HG02970 (cell line): ENCODE measurements at regions not wholly inside any gene's neighbourhood (a gene's known extent, or its start where the extent isn't known, plus 50 kb on each side); places are given as distances from the start of the nearest gene placed in this dataset.
"Not testable (repeated sequence)": the region's sequence is repeated elsewhere in the genome, so short reads cannot be mapped to it uniquely, and the experiment has no call there.

Experiments used
- ATAC-seq: cut with Tn5 transposase; IDR thresholded peaks from one replicate; pipeline ENCODE4 v1.9.1; 2021; ENCODE audit warnings: mild to moderate bottlenecking, moderate library complexity, moderate number of reproducible peaks; ENCODE audit not compliant: unreplicated experiment, low FRiP score

- no peak for ATAC-seq
Measured at GRCh38 chr4:72797486-72797885, 228.5 kb upstream of the ADAMTS3 start.

GRCh38 chr4:72791054-72791453, 222.0 kb upstream of the ADAMTS3 start:
- ATAC-seq: no peak

DNA sequence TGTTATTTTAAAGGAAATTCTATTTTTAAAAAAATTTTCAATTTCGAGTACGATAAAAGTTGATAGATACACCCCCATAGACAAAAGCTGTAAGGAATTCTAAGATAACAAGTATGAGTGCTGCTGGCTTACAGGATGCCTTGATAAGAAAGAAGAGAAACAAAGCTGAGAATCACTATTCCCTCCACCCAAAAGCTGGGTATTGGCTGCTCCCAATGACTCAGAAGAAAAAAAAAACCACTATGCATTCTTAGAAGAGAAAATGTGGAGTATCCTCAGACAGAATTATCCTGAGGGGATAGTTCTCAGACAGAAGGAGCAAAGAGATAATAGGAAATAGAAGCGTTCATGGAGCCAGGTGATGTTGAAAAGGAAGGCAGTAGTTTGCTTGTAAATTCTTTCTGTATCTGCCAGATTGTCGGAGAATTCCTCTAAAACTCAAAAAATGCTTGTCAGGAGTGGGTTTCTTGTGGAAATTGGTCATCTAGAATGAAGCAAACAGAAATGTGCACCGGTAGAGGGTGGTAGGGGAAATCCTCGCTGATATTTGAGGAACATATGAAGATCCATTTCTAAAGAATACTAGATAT, 217.5 kb upstream of the ADAMTS3 start:
- ATAC-seq: no peak

- ATAC-seq: no peak
Measured at GRCh38 chr4:72779241-72779640, 210.2 kb upstream of the ADAMTS3 start.

- ATAC-seq: no peak
Measured at GRCh38 chr4:72777436-72777835, 208.4 kb upstream of the ADAMTS3 start.

DNA sequence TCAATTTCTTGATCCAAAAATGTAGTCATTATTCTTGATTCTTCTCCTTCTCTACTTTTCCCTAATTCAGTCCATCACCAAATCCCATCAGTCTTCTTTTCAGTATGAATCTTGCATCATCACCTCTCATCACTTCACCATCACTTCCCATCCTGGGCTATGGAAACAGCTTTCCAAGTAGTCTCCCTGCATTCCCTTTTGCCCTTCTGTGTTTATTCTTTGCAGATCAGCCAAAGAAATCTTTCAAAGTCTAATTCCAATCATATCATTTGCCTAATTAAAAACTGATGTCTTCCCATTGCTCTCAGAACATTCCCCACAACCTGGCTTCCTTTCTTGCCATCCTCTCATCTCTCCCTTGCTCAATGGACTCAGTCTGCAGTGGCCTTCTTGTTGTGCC, 201.7 kb upstream of the ADAMTS3 start:
- ATAC-seq: no peak

- ATAC-seq: no peak
Measured at GRCh38 chr4:72768364-72768763, 199.3 kb upstream of the ADAMTS3 start.

- ATAC-seq: no peak
Measured at GRCh38 chr4:72767618-72768302, 198.7 kb upstream of the ADAMTS3 start.

DNA sequence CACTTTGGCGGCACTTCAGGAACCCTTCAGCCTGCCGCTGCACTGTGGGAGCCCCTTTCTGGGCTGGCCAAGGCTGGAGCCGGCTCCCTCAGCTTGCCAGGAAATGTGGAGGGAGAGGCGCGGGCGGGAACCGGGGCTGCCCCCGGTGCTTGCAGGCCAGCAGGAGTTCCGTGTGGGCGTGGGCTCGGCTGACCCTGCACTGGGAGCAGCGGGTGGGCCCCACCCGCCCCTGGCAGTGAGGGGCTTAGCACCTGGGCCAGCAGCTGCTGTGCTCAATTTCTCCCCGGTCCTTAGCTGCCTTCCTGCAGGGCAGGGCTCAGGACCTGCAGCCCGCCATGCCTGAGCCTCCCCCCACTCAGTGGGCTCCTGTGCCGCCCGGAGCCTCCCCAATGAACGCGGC, 196.8 kb upstream of the ADAMTS3 start:
- ATAC-seq: not testable (repeated sequence)

- no peak for ATAC-seq
Measured at GRCh38 chr4:72761368-72762038, 192.5 kb upstream of the ADAMTS3 start.

GRCh38 chr4:72753414-72753813, 184.4 kb upstream of the ADAMTS3 start:
- not testable (repeated sequence) for ATAC-seq

DNA sequence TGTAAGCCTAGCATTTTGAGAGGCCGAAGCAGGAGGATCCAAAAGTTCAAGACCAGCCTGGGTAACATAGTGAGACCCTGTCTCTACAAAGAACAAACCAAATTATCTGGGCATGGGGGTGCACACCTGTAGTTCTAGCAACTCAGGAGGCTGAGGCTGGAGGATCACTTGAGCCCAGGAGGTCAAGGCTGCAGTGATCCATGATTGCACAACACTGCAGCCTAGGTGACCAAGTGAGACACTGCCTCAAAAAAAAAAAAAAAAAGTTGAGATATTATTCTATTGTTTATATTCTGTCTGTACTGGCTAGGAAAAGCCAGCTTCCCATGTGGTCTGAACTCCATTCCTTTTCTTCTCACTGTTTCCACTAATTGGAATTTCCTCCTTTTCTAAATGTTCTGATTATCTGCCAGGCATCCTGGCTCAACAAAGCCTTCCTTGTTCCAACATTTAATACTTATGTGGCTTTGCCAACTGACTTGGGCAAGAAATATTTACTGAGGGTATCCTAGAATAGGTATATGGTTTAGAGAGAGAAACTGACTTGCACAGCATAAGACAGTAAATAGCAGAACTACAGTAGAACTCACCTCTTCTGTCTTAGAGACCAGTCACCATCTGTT, 175.2 kb upstream of the ADAMTS3 start:
- no peak for ATAC-seq

DNA sequence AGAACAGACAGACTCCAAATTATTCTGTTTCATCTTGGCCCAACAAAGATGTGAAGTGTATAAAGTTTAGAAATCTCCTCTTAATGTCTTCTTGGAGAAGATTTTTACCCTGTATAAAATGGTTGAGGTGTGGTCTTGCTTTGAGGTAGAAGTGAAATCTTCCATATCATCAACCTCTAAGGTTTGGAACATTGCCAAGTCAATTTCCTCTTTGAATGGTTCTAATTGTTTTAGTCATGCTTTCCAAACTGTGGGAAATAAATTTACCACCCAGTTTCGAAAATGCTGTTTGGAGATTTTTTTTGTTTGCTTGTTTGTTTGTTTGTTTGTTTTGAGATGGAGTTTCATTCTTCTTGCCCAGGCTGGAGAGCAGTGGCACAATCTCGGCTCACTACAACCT, 174.1 kb upstream of the ADAMTS3 start:
- no peak for ATAC-seq

GRCh38 chr4:72715299-72715698, 146.3 kb upstream of the ADAMTS3 start:
- no peak for ATAC-seq

DNA sequence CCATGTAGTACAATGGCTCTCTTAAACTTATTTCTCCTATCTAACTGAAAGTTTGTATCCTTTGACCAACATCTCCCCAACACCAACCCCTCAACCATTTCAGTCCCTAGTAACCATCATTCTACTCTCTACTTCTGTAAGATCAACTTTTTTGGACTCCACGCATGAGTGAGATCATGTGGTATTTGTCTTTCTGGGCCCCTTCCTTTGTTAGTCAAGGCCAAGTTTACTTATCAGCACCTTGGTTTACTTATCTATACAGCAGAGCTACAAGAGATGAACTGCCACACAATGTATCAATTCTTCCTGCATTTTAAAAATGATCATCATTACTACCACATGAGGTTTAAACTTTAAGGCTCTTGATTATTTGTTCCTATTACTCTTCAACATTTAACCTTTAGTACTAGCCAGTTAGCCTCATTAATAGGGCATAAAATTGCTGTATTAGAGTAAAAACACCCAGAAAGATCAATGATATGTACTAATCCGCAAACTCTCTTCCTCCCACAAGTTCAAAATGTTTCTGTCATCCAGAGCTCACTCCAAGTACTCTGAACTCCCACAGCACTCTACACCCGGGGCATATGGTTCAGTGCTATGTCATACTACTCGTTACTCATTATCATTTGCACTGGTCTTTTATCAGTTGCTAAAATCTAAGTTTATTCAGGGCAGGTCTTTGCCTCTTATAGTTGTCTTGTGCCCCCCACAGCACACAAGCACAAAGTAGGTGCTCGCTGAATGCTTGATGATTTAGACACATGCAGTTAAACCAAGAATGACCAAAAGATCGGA, 145.7 kb upstream of the ADAMTS3 start:
- no peak for ATAC-seq

- ATAC-seq: no peak
Measured at GRCh38 chr4:72712997-72713396, 144.0 kb upstream of the ADAMTS3 start.

DNA sequence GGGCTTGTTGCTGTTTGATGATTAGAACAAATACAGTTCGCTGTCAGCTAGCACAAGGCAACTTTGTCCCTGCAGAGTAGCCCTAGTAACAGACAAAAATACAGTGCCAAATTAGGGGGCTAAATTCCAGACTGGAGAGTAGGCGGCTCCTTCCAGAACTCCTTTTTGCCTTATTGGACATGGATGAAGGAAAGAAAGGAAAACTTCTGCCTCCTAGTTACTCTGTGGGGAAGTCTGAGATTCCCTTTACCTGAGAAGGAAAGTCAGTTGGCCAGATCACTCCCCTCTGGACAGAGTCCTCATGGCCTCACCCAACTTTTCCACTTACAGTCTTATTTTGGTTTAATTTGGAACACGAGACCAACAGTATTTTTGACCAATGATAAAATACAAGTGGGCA, 140.5 kb upstream of the ADAMTS3 start:
- no peak for ATAC-seq

DNA sequence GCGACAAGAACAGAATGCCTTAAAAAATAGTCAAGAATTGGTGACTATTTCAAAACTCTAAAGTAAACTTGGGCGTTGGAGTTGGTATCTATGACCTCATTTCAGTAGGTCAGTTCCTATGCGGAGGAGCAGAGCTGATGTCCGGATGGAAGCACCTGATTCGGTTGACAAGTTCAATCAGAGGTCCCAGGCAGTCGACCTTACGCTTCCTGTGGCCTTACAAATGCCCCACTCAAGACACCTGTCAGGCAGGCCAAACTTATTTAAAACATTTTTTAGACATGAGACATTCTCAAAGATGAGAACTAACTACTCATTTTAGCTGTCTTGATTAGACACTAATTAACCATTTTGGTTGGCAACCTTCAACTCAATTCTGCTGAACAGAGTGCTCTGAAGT, 137.7 kb upstream of the ADAMTS3 start:
- no peak for ATAC-seq

DNA sequence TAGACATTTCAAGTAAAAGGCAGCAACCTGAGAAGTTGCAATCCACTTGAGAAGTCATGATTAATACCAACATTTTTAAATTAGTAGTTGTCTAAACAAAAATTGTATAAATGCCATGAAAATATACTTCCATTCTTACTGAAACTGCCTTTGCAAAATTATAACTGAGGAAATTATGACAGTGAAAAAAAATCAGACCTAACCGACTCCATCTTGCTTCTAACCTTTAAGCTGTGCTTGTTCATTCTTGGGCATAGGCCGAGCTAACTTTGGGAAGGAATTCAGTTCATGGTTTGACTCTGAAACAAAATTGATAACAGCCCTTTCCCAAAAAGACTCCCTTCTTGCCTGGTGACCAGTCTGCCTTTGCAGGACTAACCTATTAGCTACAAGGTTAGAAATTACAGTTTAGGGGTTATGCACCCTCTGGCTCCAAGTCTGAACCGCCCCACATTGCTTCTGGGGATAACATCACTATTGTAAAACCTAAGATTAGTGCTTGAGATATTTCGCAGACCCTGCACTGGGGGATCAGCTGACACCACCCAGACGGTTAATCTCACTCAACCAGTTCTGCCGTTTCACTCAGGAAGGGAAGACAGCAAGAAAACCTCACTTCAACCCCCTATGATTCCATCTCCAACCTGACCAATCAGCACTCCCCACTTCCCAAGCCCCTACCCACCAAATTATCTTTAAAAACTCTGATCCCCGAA, 136.1 kb upstream of the ADAMTS3 start:
- not testable (repeated sequence) for ATAC-seq

GRCh38 chr4:72702948-72703347, 133.9 kb upstream of the ADAMTS3 start:
- no peak for ATAC-seq
